PC-3 (cell line): ENCODE measurements at regions not wholly inside any gene's neighbourhood (a gene's known extent, or its start where the extent isn't known, plus 50 kb on each side); places are given as distances from the start of the nearest gene placed in this dataset.

Experiments used
- ATAC-seq: fragments of 200-7000 bp; cut with Tn5 transposase; 2 replicates; pipeline ENCODE4 v1.9.1; 2020; ENCODE audit warnings: mild to moderate bottlenecking, moderate library complexity
- BruUV-seq: library from RNA; stranded (reverse); fragments of 400-500 nt; replicated peaks from 2 replicates; lab custom pipeline; 2021; lab: Mats Ljungman, UMichigan
- CTCF ChIA-PET: fragments of 300-600 bp; sonication (Branson Sonifier 250); formaldehyde crosslinking; loops from one replicate; lab custom pipeline; 2022; ENCODE audit warnings: antibody characterized with exemption; lab: Charles Lee
- POLR2A ChIA-PET: fragments of 300-600 bp; sonication (Branson Sonifier 250); formaldehyde crosslinking; loops from one replicate; lab custom pipeline; 2022; ENCODE audit warnings: antibody characterized with exemption; ENCODE audit not compliant: unreplicated experiment; lab: Charles Lee
- DNase-seq: peaks from one replicate; pipeline ENCODE4 v3.0.0-alpha.2; 2015
- H2AFZ ChIP-seq: fragments of 300-600 bp; sonication (generic); 2 replicates; pipeline ENCODE4 v1.6.0; 2016; ENCODE audit warnings: antibody characterized with exemption, low read length
- H3F3A ChIP-seq: fragments of 300-600 bp; sonication (generic); one replicate; pipeline ENCODE4 v1.6.0; 2017; ENCODE audit warnings: antibody characterized with exemption, low read length, control low read depth, mild to moderate bottlenecking; ENCODE audit not compliant: unreplicated experiment
- H3K27ac ChIP-seq: fragments of 300-600 bp; sonication (generic); 2 replicates; pipeline ENCODE4 v1.5.1; 2016; ENCODE audit warnings: mild to moderate bottlenecking, low read length
- H3K27me3 ChIP-seq: fragments of 300-600 bp; sonication (generic); 2 replicates; pipeline ENCODE4 v1.6.1; 2016; ENCODE audit warnings: low read length, mixed read lengths
- H3K36me3 ChIP-seq: fragments of 300-600 bp; sonication (generic); 2 replicates; pipeline ENCODE4 v1.6.1; 2016; ENCODE audit warnings: low read depth, mixed run types, low read length, mixed read lengths
- H3K4me1 ChIP-seq: fragments of 300-600 bp; sonication (generic); 2 replicates; pipeline ENCODE4 v1.5.1; 2016; ENCODE audit warnings: low read length; ENCODE audit not compliant: insufficient read depth
- H3K4me2 ChIP-seq: fragments of 300-600 bp; sonication (generic); 2 replicates; pipeline ENCODE4 v1.6.0; 2016; ENCODE audit warnings: low read length
- H3K4me3 ChIP-seq: fragments of 300-600 bp; sonication (generic); 2 replicates; pipeline ENCODE4 v1.5.1; 2016; ENCODE audit warnings: mild to moderate bottlenecking, low read length, mixed read lengths
- H3K79me2 ChIP-seq: fragments of 300-600 bp; sonication (generic); 2 replicates; pipeline ENCODE4 v1.6.1; 2017; ENCODE audit warnings: low read length, mixed read lengths
- H3K9ac ChIP-seq: fragments of 300-600 bp; sonication (generic); 2 replicates; pipeline ENCODE4 v1.6.0; 2016; ENCODE audit warnings: mild to moderate bottlenecking, low read length
- H3K9me2 ChIP-seq: fragments of 300-600 bp; sonication (generic); replicated peaks from 2 replicates; pipeline ENCODE4 v1.6.1; 2016; ENCODE audit warnings: mixed run types, low read length, mixed read lengths
- H3K9me3 ChIP-seq: fragments of 300-600 bp; sonication (generic); 2 replicates; pipeline ENCODE4 v1.6.1; 2016; ENCODE audit warnings: low read length, mixed read lengths
- H4K20me1 ChIP-seq: fragments of 300-600 bp; sonication (generic); 2 replicates; pipeline ENCODE4 v1.6.1; 2016; ENCODE audit warnings: low read length, mixed read lengths
- EZH2 ChIP-seq: fragments of 300-600 bp; sonication (generic); IDR thresholded peaks from one replicate; pipeline ENCODE4 v1.6.1; 2017; ENCODE audit warnings: antibody characterized with exemption, mild to moderate bottlenecking, low read length; ENCODE audit not compliant: unreplicated experiment
- EZH2phosphoT487 ChIP-seq: fragments of 300-600 bp; sonication (generic); IDR thresholded peaks from 2 replicates; pipeline ENCODE4 v1.6.1; 2018; ENCODE audit warnings: mild to moderate bottlenecking, antibody characterized with exemption, low read length, borderline replicate concordance
- intact Hi-C: fragments of 100-400 bp; cut with micrococcal nuclease; formaldehyde crosslinking; loops from 2 replicates; pipeline ENCODE4 v1.9.0; 2023
- TF ChIP-seq, protein P1 (sequence below): fragments of 300-600 bp; sonication (generic); conservative IDR thresholded peaks from 2 replicates; pipeline ENCODE4 v1.5.1; 2017; ENCODE audit warnings: antibody characterized with exemption, low read depth, mild to moderate bottlenecking, low read length

DNA sequence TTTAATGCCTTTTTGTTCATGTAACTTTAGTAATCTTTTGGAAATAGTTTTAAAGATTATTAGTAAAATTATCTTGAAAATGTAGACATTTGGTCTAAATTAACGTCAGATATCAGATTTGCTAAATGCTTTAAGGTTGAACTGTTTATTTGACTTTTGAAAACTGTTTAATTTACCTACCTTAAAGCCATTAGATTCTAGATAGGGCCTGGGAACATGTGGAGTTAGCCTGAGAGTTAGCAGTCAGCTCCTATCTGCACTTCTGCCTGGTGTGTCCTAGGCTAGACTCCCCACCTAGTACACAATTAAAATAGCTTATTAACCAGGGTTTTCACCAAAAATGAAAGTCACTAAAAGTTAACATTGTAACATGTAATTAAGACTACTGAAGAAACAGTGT lies 53.7 kb upstream of the CFAP20DC start:
- H3K36me3 ChIP-seq: no peaks in the 10 kb centered on the region
- H3K9ac ChIP-seq: no peak overlapping the region

DNA sequence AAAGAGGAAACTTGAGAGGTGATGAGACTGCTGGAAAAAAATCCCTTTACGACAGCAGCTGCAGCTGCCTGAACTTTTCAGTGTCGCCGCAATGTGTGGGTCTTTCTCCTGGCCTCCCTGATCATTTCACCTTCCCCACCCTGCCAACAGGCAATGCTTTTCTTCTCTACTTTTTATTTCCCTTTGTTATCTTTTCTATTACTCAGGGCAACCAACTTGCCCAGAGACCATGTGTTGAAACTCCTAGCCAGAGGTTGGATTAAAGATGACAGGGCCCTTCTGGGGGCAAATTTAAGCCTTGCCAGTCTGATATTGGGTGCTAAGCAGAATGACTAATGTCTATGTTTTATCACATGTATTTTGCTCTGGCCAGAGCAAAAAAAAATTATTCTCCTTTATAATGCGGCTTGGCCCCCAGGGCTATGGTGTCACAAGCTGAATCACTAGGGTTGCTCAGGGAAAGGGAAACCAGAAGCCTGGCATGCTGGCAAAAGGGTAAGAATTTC lies 51.5 kb upstream of the CFAP20DC start:
- Histone ChIP-seq H3K4me1 (peaks cover 32% of the 10 kb centered on the region), H3K36me3 (no peaks in the 10 kb centered on the region), H3K9me3 (no peaks in the 10 kb centered on the region), H3K4me3 (no peak overlapping the region), H3K9ac (peak overlapping the region; percentile 30; the same call in 1 of the 2 replicates), H3K79me2 (no peaks in the 10 kb centered on the region), H2AFZ (no peak overlapping the region), H3K9me2 (no peaks in the 10 kb centered on the region), H3K27ac (peak overlapping the region; percentile 81), H4K20me1 (no peaks in the 10 kb centered on the region), H3F3A (no peaks in the 10 kb centered on the region), H3K27me3 (no peaks in the 10 kb centered on the region), H3K4me2 (peak overlapping the region; percentile 40)
- peak; percentile 79 for ATAC-seq
- DNase-seq: peak; percentile 94
- intact Hi-C loops: loop anchor here (2.0 to 10.0 kb wide), 2 partner anchors 14 to 536 kb away; no protein-coding TSS in a partner anchor
- TF ChIP-seq EZH2 (no peak), EZH2phosphoT487 (no peak)
- TF ChIP-seq, protein P1, sequence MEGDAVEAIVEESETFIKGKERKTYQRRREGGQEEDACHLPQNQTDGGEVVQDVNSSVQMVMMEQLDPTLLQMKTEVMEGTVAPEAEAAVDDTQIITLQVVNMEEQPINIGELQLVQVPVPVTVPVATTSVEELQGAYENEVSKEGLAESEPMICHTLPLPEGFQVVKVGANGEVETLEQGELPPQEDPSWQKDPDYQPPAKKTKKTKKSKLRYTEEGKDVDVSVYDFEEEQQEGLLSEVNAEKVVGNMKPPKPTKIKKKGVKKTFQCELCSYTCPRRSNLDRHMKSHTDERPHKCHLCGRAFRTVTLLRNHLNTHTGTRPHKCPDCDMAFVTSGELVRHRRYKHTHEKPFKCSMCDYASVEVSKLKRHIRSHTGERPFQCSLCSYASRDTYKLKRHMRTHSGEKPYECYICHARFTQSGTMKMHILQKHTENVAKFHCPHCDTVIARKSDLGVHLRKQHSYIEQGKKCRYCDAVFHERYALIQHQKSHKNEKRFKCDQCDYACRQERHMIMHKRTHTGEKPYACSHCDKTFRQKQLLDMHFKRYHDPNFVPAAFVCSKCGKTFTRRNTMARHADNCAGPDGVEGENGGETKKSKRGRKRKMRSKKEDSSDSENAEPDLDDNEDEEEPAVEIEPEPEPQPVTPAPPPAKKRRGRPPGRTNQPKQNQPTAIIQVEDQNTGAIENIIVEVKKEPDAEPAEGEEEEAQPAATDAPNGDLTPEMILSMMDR: no peak
- POLR2A ChIA-PET: interaction anchor here (0.6 kb wide), 1 partner anchor 406 kb away, joined by 5 read pairs; no protein-coding TSS in a partner anchor
- BruUV-seq: no TSS peak
- CTCF ChIA-PET: no interaction called here

More for the DNA sequence above, 53.7 kb upstream of the CFAP20DC start:
- Histone ChIP-seq H3K4me2 (no peak overlapping the region), H3K4me3 (no peak overlapping the region), H3F3A (peaks cover 5% of the 10 kb centered on the region), H3K79me2 (no peaks in the 10 kb centered on the region), H3K27me3 (no peaks in the 10 kb centered on the region), H2AFZ (no peak overlapping the region), H4K20me1 (no peaks in the 10 kb centered on the region), H3K27ac (no peak overlapping the region), H3K9me2 (no peaks in the 10 kb centered on the region), H3K9me3 (no peaks in the 10 kb centered on the region), H3K4me1 (peaks cover 50% of the 10 kb centered on the region)
- TF ChIP-seq EZH2 (no peak), EZH2phosphoT487 (no peak)
- TF ChIP-seq, protein P1: no peak
- intact Hi-C loops: loop anchor here (10.0 kb wide), 1 partner anchor 539 kb away; no protein-coding TSS in a partner anchor
- no TSS peak for BruUV-seq
- no peak for DNase-seq
- ChIA-PET CTCF (no interaction called here), POLR2A (no interaction called here)
- no peak for ATAC-seq
